Esophagus squamous epithelium (tissue), 4 donors: ENCODE measurements at regions not wholly inside any gene's neighbourhood (a gene's known extent, or its start where the extent isn't known, plus 50 kb on each side); places are given as distances from the start of the nearest gene placed in this dataset.

Experiments used
- CTCF ChIP-seq, 6 experiments: fragments of 450-650 bp in 4 of 6; fragments of 200-600 bp in 2 of 6; sonication (generic) in 2 of 6; IDR thresholded peaks; one replicate each; pipeline ENCODE4 v1.5.1; 2016 to 2019; ENCODE audit warnings: antibody characterized with exemption in 6 of 6, mild to moderate bottlenecking in 4 of 6, moderate library complexity in 4 of 6
- POLR2A ChIP-seq, 4 donors: fragments of 450-650 bp; IDR thresholded peaks; one replicate each; pipeline ENCODE4 v1.6.1; 2017; ENCODE audit warnings: antibody characterized with exemption in 4 of 4, mild to moderate bottlenecking in 4 of 4, moderate library complexity in 3 of 4

- TF ChIP-seq CTCF (IDR thresholded peaks at IDR 0.05) (no peak), POLR2A (IDR thresholded peaks at IDR 0.05) (no peak)
Observed at GRCh38 chr1:22350924-22351767, 100.5 kb upstream of the ZBTB40 start.
